HG03571 (cell line): ENCODE measurements at regions not wholly inside any gene's neighbourhood (a gene's known extent, or its start where the extent isn't known, plus 50 kb on each side); places are given as distances from the start of the nearest gene placed in this dataset.

Source experiments
- ATAC-seq: cut with Tn5 transposase; IDR thresholded peaks from one replicate; pipeline ENCODE4 v1.9.1; 2021; ENCODE audit not compliant: unreplicated experiment

DNA sequence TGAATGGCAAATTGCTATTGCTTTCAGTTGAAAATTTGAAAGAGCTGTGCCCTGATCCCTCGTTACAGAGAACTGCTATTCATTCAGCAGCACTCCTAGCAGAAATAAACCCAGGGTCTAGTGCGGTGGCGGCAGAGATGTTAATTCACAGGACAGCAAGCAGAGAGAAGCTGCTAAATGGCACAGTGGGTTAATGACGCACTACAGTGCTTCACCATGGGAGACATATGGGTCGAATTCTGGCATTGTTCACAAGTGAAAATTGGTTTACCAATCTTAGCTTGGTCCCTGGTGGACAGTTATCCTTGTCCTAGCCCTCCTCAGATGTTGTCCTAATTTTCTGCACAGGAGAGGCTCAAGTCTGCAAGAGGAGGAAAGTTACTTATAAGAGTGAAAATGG lies 807.4 kb downstream of the TLE1 start:
- ATAC-seq: no peak

DNA sequence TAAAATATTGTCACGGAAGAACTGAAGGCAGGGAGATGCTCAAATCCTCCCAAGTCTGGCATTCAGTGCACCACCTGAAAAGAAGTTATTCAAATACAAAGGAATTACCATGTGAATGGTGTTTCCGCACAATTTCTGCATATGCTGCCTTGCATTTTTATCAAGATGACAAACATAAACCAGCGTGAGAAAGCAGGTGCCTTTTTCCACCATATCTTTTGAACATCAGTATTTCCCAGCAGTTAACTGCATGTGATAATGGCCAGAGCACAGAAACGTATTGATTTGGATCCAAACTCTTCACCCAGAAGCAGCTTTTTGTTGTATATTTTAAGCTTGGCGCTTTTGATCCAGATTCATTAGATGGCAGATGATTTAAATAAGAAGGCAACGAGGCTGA lies 808.0 kb downstream of the TLE1 start:
- ATAC-seq: no peak

DNA sequence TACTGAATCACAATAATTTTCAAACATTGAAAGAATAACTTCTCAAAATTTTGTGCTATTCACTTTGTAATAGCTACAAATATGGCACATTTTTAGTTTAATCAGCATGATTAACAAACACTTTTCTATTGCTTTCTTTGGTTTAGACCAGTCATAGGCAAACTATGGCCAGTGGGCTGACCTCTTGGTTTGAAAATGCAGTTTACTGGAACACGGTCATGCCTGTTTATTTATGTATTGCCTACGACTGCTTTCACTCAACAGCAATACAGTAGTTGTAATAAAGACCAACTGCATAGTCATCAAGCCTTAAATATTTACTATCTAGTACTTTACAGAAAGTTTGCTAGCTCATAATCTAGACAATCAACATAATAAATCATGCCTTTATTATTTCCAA lies 810.8 kb downstream of the TLE1 start:
- ATAC-seq: no peak

DNA sequence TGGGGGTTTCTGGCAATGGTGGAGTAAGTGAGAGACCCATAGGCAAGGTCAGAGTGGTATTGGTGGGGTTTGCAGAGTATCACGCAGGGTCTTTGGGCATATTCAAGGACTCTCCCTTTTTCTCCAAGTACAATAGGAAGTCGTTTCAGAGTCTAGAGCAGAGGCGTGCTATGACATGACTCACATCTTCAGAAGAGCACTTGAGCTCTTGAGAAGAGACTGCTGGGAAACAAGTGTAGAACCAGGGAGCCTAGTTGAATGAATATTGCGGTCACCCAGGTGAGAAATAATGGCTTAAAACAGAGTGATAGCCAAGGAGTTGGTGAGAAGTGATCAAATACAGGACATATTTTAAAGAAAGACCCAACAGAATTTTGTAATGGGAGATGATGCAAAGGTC lies 813.4 kb downstream of the TLE1 start:
- ATAC-seq: no peak

DNA sequence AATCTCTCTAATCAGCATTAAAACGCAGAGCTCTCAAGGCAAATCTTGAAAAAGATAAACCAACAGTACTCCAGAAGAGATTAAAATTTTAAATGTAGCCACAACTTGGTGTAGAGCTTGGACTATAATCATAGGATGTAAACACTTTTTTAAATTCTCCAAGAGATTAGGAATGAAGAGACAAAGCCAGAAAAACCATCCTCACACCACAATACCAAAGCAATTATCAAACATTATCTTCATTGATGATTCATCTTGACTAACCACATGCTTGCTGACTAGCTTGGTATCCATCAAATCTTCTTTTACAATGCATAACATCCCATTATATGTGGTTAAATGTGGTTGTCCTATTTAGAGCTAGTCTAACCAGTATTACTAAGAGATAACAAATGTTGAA lies 815.1 kb downstream of the TLE1 start:
- ATAC-seq: no peak

DNA sequence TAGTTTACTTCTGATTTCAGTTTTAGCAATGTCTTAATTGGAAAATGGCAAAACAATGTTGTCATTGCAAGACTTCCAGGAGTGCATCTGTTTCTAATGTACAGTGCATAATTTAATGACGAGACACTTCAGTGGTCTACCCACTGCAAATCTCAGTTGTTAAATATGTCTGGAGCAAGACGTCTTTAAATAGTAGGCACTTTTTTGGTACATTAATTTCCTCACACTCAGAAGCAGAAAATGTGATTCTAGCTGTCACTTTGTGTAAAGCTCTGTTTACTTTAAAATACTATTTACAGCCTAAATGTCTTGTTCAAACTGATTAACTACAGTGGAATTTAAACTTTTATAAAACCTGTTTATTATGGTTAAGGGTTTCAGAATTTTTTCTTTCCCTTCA lies 815.5 kb downstream of the TLE1 start:
- no peak for ATAC-seq

DNA sequence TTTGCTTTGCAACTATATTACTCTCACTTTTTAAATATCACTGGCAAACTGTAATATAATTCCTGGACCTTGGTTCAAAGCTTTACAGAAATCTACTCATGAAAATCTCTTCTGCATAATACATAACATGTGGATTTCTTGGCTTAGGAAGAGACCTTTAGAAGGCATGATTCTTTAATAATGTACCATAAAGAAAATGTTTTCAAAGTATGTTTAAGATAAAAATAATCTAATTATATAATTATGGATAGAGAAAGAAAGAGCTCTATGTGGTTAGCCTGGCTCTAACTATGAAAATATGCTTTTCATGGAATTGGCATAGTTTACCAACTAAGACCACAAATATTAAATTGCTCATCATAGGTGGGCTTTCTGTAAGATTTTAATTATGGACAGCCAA lies 817.8 kb downstream of the TLE1 start:
- ATAC-seq: no peak

DNA sequence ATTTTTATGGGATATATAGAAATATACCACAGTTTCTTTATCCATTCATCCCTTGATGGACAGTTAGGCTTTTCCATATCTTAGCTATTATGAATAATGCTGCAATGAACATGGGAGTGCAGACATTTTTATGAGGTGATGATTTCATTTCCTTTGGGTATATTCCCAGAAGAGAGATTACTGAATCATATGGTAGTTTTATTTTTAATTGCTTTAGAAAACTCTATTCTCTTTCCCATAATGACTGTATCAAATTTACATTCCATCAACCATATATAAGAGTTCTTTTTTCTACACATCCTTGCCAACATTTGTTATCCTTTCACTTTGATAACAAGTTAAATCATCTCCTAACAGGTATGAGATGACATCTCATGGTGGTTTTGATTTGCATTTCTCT lies 821.6 kb downstream of the TLE1 start:
- no peak for ATAC-seq

DNA sequence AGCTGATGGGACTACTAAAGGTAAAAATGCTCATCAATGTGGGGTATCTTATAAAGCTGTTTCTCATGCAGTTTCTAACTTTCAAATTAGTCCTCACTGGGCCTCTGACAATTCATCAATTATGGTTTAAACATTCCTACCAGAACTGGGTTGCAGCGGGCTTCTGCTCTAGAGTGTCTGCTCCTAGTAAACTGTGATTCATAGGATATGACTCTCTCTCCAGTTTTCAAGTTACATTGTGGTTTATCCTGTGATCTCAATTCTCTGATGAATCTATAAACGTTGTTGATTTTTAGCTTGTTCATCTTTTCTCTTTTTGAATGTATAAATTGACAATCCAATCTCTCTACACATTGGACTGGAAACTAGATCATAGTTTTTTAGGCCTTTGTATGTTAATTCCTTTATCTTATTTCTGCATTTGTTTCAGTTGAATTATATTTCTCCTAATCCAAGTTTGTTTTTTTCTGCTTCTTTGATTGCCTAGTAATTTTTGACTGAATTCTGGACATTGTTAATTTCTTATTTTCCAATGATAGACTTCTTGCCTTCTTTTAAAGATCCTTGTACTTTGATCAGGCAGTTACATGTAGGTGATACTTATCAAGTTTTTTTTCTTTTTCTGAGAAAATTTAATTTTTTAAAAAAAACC lies 822.6 kb downstream of the TLE1 start:
- no peak for ATAC-seq

DNA sequence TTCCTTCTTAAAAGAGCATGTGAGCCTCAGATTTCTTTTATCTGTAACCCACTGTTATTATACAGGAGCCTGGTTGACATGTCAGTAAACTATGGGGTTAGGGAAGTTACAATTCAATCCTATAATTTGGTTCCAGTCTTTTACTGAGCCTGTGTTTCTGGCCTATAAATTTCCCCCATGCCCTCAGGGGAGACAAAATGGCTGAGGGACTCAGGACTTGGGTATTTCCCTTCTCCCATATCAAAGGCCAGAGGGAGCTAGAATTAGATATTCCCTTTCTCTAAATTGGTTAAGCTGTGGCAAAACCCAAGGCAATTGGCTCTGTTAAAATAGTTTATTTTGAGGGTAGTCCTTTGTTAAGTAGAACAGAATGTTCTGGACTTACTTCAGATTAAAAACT lies 823.2 kb downstream of the TLE1 start:
- no peak for ATAC-seq

DNA sequence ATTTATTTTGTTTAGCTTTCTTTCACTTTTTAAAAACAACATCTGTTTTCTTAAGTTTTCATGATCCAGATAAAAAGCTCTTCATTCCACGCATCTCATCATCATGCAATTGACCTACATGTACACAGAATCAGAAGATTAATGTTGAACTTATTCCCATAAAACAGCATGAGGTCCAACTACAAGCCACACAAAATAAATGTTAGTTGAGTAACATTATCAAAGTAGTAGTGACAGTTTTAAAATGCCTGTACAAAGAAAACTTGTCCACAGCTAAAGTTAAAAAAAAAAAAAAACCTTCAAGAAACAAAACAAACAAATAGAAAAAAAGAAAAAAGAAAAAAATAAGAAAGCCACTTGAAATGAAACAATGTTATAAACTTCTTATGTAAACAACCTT lies 846.3 kb downstream of the TLE1 start:
- no peak for ATAC-seq

DNA sequence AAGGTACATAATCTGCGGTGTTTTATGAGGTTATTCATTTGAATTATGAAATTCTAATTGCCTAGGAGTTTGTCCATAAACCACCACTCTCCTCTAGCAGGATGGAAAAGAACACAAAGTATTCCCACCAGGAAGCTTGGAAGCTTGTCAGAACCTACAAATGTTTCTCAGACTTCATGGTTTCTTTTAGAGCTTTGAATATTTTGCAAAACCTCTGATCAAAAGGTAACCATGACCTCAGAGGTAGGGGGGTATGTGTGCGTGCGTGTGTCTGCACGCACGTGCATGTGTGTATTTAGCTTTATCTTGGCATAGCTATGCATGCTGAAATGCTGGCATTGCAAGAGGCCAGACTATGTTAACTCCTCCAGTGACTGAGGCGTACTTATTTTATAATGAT lies 847.0 kb downstream of the TLE1 start:
- ATAC-seq: no peak

DNA sequence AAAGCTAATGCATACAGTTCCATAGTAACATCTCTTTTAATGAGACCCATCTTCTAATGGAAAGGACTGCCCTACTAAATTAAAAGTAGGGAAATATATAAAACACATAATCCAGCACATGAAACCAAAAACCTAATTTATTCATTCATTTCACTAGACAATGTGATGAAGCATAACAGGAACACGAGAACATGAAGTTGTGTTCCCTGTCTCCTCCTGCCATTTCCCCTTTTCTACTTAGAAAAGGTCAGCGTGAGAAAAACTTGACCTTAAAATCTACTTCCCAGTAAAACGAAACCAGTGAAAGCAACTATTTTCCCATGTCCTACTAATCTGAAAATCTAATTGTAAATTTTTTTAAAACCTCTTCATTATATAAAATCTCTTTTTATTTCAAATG lies 847.5 kb downstream of the TLE1 start:
- ATAC-seq: no peak

DNA sequence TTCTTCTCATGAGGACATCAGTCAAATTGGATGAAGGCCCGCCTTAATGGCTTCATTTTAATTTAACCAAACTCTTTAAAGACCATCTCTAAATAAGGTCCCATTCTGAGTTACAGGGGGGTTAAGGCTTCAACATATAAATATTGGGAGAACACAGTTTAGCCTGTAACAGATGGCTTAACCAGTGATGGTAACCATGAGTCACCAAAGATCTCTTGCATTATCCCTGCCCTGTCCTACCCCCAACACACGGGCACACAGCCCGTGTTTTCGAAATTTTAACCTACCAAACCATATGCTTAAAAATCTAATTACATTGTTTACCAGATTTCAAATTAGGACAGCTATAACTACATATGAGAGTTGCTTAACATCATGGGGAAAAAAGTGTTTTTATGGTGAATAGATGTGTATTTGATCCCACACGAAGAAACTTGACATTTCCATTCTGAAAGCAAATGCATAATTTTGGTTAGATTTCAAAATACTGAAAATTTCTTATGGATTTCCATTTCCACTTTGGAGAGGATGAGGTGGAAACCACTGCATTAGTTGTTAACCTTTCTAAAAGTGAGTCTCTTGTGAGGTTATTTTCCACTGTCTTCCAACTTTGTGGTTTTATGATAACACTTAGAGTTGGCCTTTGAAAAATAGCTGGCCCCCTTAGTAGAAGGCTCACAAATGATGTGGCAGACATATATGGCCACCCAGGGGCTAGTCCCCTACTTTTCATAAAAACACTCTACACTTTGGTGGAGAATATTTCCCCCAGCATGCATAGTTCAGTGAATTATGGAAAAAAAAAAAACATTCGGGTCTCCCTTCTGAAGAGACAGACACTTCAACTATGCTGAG lies 849.3 kb downstream of the TLE1 start:
- no peak for ATAC-seq

DNA sequence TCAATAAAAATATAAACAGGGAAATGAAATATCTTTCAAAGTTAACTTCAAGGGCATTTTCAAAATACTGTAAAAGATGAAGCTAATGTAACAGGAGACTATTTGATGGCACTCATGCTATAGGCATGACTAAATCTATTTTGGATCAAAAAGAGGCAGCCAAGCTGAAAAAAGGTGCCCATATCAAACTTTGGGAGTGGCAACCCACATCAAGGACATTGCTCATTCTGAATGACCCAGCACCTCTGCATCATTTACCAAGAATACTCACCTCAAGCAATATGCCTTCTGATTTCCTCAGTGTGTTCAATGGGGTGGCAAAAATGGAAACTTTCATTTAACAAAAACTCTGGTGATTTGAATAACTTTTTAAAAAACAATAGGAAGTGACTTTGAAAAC lies 853.3 kb downstream of the TLE1 start:
- ATAC-seq: no peak

DNA sequence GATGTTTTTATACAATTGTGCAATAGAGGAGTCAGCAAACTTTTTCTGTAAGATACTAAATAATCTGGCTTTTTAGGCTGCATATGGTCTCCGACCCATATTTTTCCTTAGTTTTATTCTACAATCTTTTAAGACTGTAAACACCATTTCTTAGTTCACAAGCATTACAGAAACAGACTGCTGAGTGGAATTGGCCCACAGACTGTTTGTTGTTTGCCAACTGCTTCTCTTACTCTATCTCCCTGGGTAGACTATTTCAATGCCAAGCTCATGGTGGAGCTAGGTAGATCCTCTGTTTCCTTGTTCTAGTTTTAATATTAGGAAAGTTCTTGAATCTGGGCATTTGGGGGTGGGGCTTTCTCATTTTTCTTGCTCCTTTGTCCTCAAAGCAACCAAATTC lies 857.6 kb downstream of the TLE1 start:
- no peak for ATAC-seq

DNA sequence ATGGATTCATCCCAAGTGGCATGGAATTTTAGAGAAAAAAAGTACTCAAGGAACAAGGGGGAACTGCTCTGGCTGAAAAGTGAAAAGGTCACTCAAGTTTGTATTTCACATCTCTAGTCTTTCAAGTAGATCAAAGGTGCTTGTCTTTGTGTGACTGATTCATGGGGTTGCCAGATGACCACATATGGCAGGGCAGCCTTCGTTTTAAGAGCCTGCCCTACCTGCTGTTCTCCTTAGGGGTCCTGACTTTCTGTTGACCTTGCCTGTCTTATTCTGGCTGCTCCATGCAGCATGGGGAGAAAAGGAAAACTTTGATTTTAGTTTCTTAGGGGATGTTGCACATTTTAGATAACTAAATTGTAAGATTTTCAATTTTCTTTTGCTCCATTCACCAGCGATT lies 877.7 kb downstream of the TLE1 start:
- no peak for ATAC-seq

DNA sequence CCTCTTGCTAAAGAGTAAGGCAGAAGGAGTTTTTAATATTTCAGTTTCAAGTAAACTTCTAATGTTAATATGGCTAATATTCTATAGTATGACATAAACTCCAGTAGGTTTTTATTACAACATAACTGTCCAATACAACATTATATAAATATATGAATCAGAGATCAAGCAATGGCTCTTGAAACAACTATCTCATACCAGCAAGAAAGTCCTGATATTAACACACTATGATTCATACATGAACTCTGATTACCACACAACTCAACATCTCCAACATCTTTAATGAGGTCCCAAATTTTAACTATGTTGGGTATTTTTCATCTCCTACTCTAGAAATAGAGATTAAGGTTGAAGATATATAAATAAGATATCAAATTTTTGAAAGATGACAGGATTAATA lies 878.3 kb downstream of the TLE1 start:
- ATAC-seq: no peak

DNA sequence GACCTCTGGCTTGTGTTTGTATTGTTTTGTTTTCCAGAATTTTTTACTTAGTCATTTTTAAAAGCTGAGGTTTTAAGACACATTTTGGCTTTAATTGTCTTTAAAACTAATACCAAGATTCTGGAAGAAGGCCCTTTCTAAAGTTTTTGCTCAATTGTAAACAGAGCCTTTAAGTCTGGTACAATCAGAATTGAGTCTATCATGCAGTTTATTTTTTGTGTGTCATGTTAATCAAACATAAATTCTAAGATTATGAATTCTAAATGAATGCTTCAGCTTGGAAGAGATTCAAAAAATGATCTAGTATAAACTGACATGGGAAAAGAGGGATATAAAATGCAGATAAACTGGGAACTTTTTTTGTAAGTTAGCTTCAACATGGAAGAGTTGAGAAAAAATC lies 882.7 kb downstream of the TLE1 start:
- ATAC-seq: no peak

DNA sequence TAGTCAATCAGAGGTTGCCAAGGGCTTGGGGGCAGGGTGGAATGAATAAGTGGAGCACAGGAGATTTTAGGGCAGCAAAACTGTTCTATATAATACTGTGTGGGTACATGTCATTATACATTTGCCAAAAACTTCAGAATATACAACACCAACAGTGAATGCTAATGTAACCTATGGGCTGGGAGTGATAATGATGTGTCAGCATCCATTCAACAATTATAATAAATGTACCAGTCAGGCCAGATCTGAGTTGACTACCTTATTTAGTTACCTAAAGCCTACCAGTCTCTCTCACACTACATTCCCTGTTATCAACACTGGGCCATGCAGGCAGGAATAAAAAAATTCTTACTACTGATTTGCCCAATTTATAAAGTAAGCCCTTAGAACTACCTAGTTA lies 884.5 kb downstream of the TLE1 start:
- no peak for ATAC-seq

DNA sequence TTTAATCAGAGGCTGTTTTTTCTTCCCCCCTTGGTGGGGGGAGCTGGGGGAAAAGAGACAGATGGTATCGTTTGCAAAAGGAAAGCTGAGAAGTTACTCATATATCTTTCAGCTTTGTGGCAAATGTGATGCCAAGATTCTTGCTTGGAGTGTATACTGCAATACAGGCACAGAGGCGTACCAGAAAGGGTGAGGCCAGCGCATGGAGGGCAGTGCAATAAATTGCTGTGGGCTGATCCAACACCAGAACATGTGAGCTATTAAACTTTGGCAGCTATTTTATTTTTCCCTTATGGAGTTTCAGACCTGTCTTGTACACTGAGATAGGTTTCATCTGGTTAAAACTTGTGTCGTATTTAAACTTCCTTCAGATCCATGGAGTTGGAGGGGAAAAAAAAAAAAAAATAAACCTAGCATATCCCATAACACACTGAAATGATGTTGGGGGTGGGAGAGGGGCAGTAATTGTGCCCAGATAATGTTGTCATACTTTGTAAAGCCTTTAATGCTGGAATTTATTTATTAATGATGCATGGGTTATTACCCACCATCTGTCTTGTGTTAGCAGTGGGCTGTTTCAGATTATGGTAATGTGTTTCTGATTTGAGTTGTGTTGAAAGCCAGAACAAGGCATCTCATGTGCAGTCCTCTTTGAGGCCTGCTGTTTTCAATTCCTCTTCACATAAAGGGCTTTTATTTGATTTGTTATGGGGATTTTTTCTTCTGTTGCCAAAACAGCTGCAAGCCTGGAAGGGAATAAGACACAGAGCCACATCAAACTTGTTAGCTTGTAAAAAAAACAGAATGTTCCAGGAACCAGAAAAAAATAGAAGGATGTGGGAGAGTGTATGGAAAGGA lies 891.3 kb downstream of the TLE1 start:
- no peak for ATAC-seq
